Ascending aorta (tissue), 2 donors: ENCODE measurements at regions not wholly inside any gene's neighbourhood (a gene's known extent, or its start where the extent isn't known, plus 50 kb on each side); places are given as distances from the start of the nearest gene placed in this dataset.
"Not testable (repeated sequence)": the region's sequence is repeated elsewhere in the genome, so short reads cannot be mapped to it uniquely, and the experiment has no call there.

ENCODE experiments used
- DNase-seq, 2 donors: peaks; one replicate each; pipeline ENCODE4 v3.0.0-alpha.2; 2019; ENCODE audit warnings: low spot score in 2 of 2
- H3K27ac ChIP-seq, 2 donors: fragments of 200-600 bp; sonication (generic); one replicate each; pipeline ENCODE4 v1.5.1; 2016 to 2017; ENCODE audit warnings: mild to moderate bottlenecking in 1 of 2
- H3K27me3 ChIP-seq: fragments of 200-600 bp; sonication (generic); one replicate; pipeline ENCODE4 v1.5.1; 2017
- H3K36me3 ChIP-seq, 2 donors: fragments of 200-600 bp; sonication (generic); one replicate each; pipeline ENCODE4 v1.5.1; 2016
- H3K4me1 ChIP-seq, 2 donors: fragments of 200-600 bp; sonication (generic); one replicate each; pipeline ENCODE4 v1.5.1; 2016 to 2017; ENCODE audit warnings: mild to moderate bottlenecking in 1 of 2
- H3K4me3 ChIP-seq, 2 donors: fragments of 200-600 bp; sonication (generic); one replicate each; pipeline ENCODE4 v1.5.1; 2016 to 2017; ENCODE audit warnings: mild to moderate bottlenecking in 1 of 2
- H3K9me3 ChIP-seq, 2 donors: fragments of 200-600 bp; sonication (generic); one replicate each; pipeline ENCODE4 v1.5.1; 2016
- CTCF ChIP-seq, 3 experiments: fragments of 200-600 bp in 2 of 3; fragments of 450-650 bp in 1 of 3; sonication (generic) in 2 of 3; IDR thresholded peaks; one replicate each; pipeline ENCODE4 v1.5.1; 2016 to 2019; ENCODE audit warnings: antibody characterized with exemption in 3 of 3, mild to moderate bottlenecking in 1 of 3, moderate library complexity in 1 of 3
- intact Hi-C: fragments of 100-400 bp; cut with DNase I; formaldehyde crosslinking; loops from one replicate; pipeline ENCODE4 v1.15.1; 2023

- Histone ChIP-seq H3K4me1 (no peaks in the 10 kb centered on the region), H3K9me3 (no peaks in the 10 kb centered on the region), H3K27me3 (no peaks in the 10 kb centered on the region), H3K36me3 (no peaks in the 10 kb centered on the region), H3K4me3 (no peak overlapping the region), H3K27ac (no peak overlapping the region)
- intact Hi-C loops = no loop called here
- no peak for TF ChIP-seq CTCF (IDR thresholded peaks at IDR 0.05)
- DNase-seq = no peak
Measured at GRCh38 chr5:9818340-9818845, 188.2 kb upstream of the TAS2R1 start.

GRCh38 chr5:9817819-9818218, 187.7 kb upstream of the TAS2R1 start:
- intact Hi-C loops = no loop called here
- Histone ChIP-seq H3K27ac (no peak overlapping the region), H3K36me3 (no peaks in the 10 kb centered on the region), H3K9me3 (no peaks in the 10 kb centered on the region), H3K4me1 (no peaks in the 10 kb centered on the region), H3K4me3 (no peak overlapping the region), H3K27me3 (no peaks in the 10 kb centered on the region)
- DNase-seq = no peak
- TF ChIP-seq CTCF (IDR thresholded peaks at IDR 0.05) = no peak

- intact Hi-C loops = no loop called here
Measured at GRCh38 chr5:9815051-9815450, 184.9 kb upstream of the TAS2R1 start.

GRCh38 chr5:9813305-9813704, 183.2 kb upstream of the TAS2R1 start:
- TF ChIP-seq CTCF (IDR thresholded peaks at IDR 0.05) = no peak
- Histone ChIP-seq H3K27me3 (no peaks in the 10 kb centered on the region), H3K27ac (no peak overlapping the region)

More at GRCh38 chr5:9815051-9815450, 184.9 kb upstream of the TAS2R1 start:
- Histone ChIP-seq H3K36me3 (no peaks in the 10 kb centered on the region), H3K9me3 (no peaks in the 10 kb centered on the region), H3K4me3 (no peak overlapping the region), H3K4me1 (no peaks in the 10 kb centered on the region), H3K27ac (no peak overlapping the region), H3K27me3 (no peaks in the 10 kb centered on the region)
- no peak for DNase-seq
- no peak for TF ChIP-seq CTCF (IDR thresholded peaks at IDR 0.05)

GRCh38 chr5:9807366-9807765, 177.2 kb upstream of the TAS2R1 start:
- DNase-seq, intact Hi-C loops, H3K27ac ChIP-seq, H3K4me3 ChIP-seq, H3K9me3 ChIP-seq, H3K4me1 ChIP-seq, H3K36me3 ChIP-seq, H3K27me3 ChIP-seq: not testable (repeated sequence)

More at GRCh38 chr5:9813305-9813704, 183.2 kb upstream of the TAS2R1 start:
- Histone ChIP-seq H3K4me1 (no peaks in the 10 kb centered on the region), H3K36me3 (no peaks in the 10 kb centered on the region), H3K9me3 (no peaks in the 10 kb centered on the region), H3K4me3 (no peak overlapping the region)
- intact Hi-C loops = no loop called here
- DNase-seq = no peak

GRCh38 chr5:9801908-9802307, 171.8 kb upstream of the TAS2R1 start:
- Histone ChIP-seq H3K27me3 (no peaks in the 10 kb centered on the region), H3K4me3 (no peak overlapping the region), H3K9me3 (peaks cover 0 to 8% of the 10 kb centered on the region in 2 donors), H3K27ac (no peak overlapping the region), H3K36me3 (no peaks in the 10 kb centered on the region), H3K4me1 (no peaks in the 10 kb centered on the region)
- no peak for DNase-seq
- intact Hi-C loops = no loop called here
- no peak for TF ChIP-seq CTCF (IDR thresholded peaks at IDR 0.05)
